HEK293 (cell line): ENCODE measurements at regions not wholly inside any gene's neighbourhood (a gene's known extent, or its start where the extent isn't known, plus 50 kb on each side); places are given as distances from the start of the nearest gene placed in this dataset.

Experiments used
- CTCF ChIA-PET: fragments of 350-600 bp; formaldehyde crosslinking; extraction: SDS; loops from one replicate; lab custom pipeline; 2021; ENCODE audit warnings: antibody characterized with exemption; lab: Yijun Ruan, JAX
- POLR2A ChIA-PET: fragments of 300-600 bp; formaldehyde crosslinking; extraction: SDS; loops from one replicate; lab custom pipeline; 2020; ENCODE audit warnings: antibody characterized with exemption, inconsistent platforms; lab: Yijun Ruan, JAX
- H3K27ac ChIP-seq: fragments of 200-500 bp; sonication (Bioruptor generic); 2 replicates; pipeline ENCODE4 v1.5.1; 2014; ENCODE audit warnings: low read depth, low read length, control low read depth, inconsistent platforms; ENCODE audit errors: extremely low read depth
- H3K36me3 ChIP-seq, 2 experiments: fragments of 200-500 bp in 1 of 2; sonication (Bioruptor generic) in 1 of 2; 1 replicate in 1 of 2; 2 replicates in 1 of 2; pipeline ENCODE4 v1.5.1; 2014 to 2017; ENCODE audit warnings: inconsistent platforms in 2 of 2, low read length in 2 of 2; ENCODE audit not compliant: control insufficient read depth in 2 of 2, insufficient read depth in 1 of 2
- H3K4me1 ChIP-seq: fragments of 200-500 bp; sonication (Bioruptor generic); 2 replicates; pipeline ENCODE4 v1.5.1; 2014; ENCODE audit warnings: mild to moderate bottlenecking, low read length, inconsistent platforms; ENCODE audit not compliant: control insufficient read depth, insufficient read depth
- H3K4me3 ChIP-seq: 2 replicates; pipeline ENCODE4 v1.5.1; 2011; ENCODE audit warnings: low read depth, mild to moderate bottlenecking, control low read depth, low read length, moderate library complexity
- H3K9me3 ChIP-seq: fragments of 200-500 bp; sonication (Bioruptor generic); 2 replicates; pipeline ENCODE4 v1.5.1; 2014; ENCODE audit warnings: low read depth, low read length, inconsistent platforms; ENCODE audit not compliant: control insufficient read depth, insufficient read depth
- GLI4 ChIP-seq: fragments of 450-650 bp; formaldehyde crosslinking; IDR thresholded peaks from 2 replicates; pipeline ENCODE4 v1.5.1; 2016; ENCODE audit warnings: missing biosample characterization, missing genetic modification characterization
- GLIS1 ChIP-seq: fragments of 450-650 bp; formaldehyde crosslinking; IDR thresholded peaks from 2 replicates; pipeline ENCODE4 v1.5.1; 2016; ENCODE audit warnings: missing biosample characterization, missing genetic modification characterization
- MYNN ChIP-seq: fragments of 450-650 bp; formaldehyde crosslinking; IDR thresholded peaks from 2 replicates; pipeline ENCODE4 v1.5.1; 2016; ENCODE audit warnings: missing biosample characterization, missing genetic modification characterization, borderline replicate concordance
- PRDM2 ChIP-seq: fragments of 450-650 bp; formaldehyde crosslinking; IDR thresholded peaks from 2 replicates; pipeline ENCODE4 v1.5.1; 2016; ENCODE audit warnings: missing biosample characterization, missing genetic modification characterization, borderline replicate concordance
- SCRT2 ChIP-seq: fragments of 450-650 bp; formaldehyde crosslinking; IDR thresholded peaks from 2 replicates; pipeline ENCODE4 v1.5.1; 2016; ENCODE audit warnings: missing biosample characterization, missing genetic modification characterization
- SP7 ChIP-seq: fragments of 450-650 bp; formaldehyde crosslinking; IDR thresholded peaks from 2 replicates; pipeline ENCODE4 v1.5.1; 2016; ENCODE audit warnings: missing biosample characterization, missing genetic modification characterization
- ZBTB1 ChIP-seq: fragments of 450-650 bp; formaldehyde crosslinking; IDR thresholded peaks from 2 replicates; pipeline ENCODE4 v1.5.1; 2016; ENCODE audit warnings: missing biosample characterization, missing genetic modification characterization
- ZBTB48 ChIP-seq: fragments of 450-650 bp; formaldehyde crosslinking; IDR thresholded peaks from 2 replicates; pipeline ENCODE4 v1.5.1; 2016; ENCODE audit warnings: missing biosample characterization, missing genetic modification characterization
- ZBTB49 ChIP-seq: fragments of 450-650 bp; formaldehyde crosslinking; IDR thresholded peaks from 2 replicates; pipeline ENCODE4 v1.5.1; 2016; ENCODE audit warnings: missing biosample characterization, missing genetic modification characterization, low read depth
- ZNF10 ChIP-seq: fragments of 450-650 bp; formaldehyde crosslinking; IDR thresholded peaks from 2 replicates; pipeline ENCODE4 v1.5.1; 2017; ENCODE audit warnings: missing biosample characterization, missing genetic modification characterization
- ZNF112 ChIP-seq: fragments of 450-650 bp; formaldehyde crosslinking; IDR thresholded peaks from 2 replicates; pipeline ENCODE4 v1.5.0; 2017; ENCODE audit warnings: missing biosample characterization, missing genetic modification characterization
- ZNF133 ChIP-seq: fragments of 450-650 bp; formaldehyde crosslinking; IDR thresholded peaks from 2 replicates; pipeline ENCODE4 v1.5.1; 2016; ENCODE audit warnings: missing biosample characterization, missing genetic modification characterization
- ZNF19 ChIP-seq: fragments of 450-650 bp; formaldehyde crosslinking; IDR thresholded peaks from 2 replicates; pipeline ENCODE4; 2016; ENCODE audit warnings: missing biosample characterization, missing genetic modification characterization, low read depth
- ZNF248 ChIP-seq: fragments of 450-650 bp; formaldehyde crosslinking; IDR thresholded peaks from 2 replicates; pipeline ENCODE4 v1.5.1; 2017; ENCODE audit warnings: missing biosample characterization, missing genetic modification characterization
- ZNF426 ChIP-seq: fragments of 450-650 bp; formaldehyde crosslinking; IDR thresholded peaks from 2 replicates; pipeline ENCODE4 v1.5.1; 2017; ENCODE audit warnings: missing biosample characterization, missing genetic modification characterization, mild to moderate bottlenecking, inconsistent platforms, moderate library complexity
- ZNF449 ChIP-seq: fragments of 450-650 bp; formaldehyde crosslinking; IDR thresholded peaks from 2 replicates; pipeline ENCODE4 v1.5.1; 2017; ENCODE audit warnings: missing biosample characterization, mild to moderate bottlenecking, missing genetic modification characterization, moderate library complexity
- ZNF544 ChIP-seq: fragments of 450-650 bp; formaldehyde crosslinking; IDR thresholded peaks from 2 replicates; pipeline ENCODE4 v1.5.0; 2017; ENCODE audit warnings: missing biosample characterization, missing genetic modification characterization
- ZNF610 ChIP-seq: fragments of 450-650 bp; formaldehyde crosslinking; IDR thresholded peaks from 2 replicates; pipeline ENCODE4 v1.5.1; 2016; ENCODE audit warnings: missing biosample characterization, missing genetic modification characterization, borderline replicate concordance
- ZNF623 ChIP-seq: fragments of 450-650 bp; formaldehyde crosslinking; IDR thresholded peaks from 2 replicates; pipeline ENCODE4 v1.5.1; 2016; ENCODE audit warnings: missing biosample characterization, missing genetic modification characterization
- ZNF639 ChIP-seq: fragments of 450-650 bp; formaldehyde crosslinking; IDR thresholded peaks from 2 replicates; pipeline ENCODE4 v1.5.1; 2016; ENCODE audit warnings: missing biosample characterization, missing genetic modification characterization
- ZNF670 ChIP-seq: fragments of 450-650 bp; formaldehyde crosslinking; IDR thresholded peaks from 2 replicates; pipeline ENCODE4 v1.5.1; 2016; ENCODE audit warnings: missing biosample characterization, missing genetic modification characterization, low read depth
- ZNF704 ChIP-seq: fragments of 450-650 bp; formaldehyde crosslinking; IDR thresholded peaks from 2 replicates; pipeline ENCODE4 v1.5.1; 2016; ENCODE audit warnings: missing biosample characterization, missing genetic modification characterization
- ZNF830 ChIP-seq: fragments of 450-650 bp; IDR thresholded peaks from 2 replicates; pipeline ENCODE4 v1.5.0; 2018; ENCODE audit warnings: missing biosample characterization, missing genetic modification characterization, low read depth, mild to moderate bottlenecking, moderate library complexity
- ZSCAN23 ChIP-seq: fragments of 450-650 bp; formaldehyde crosslinking; IDR thresholded peaks from 2 replicates; pipeline ENCODE4 v1.5.1; 2016; ENCODE audit warnings: missing biosample characterization, missing genetic modification characterization

GRCh38 chr3:59257506-59257905 lies 207.7 kb upstream of the CFAP20DC start:
- H3K4me3 ChIP-seq: no peak overlapping the region
- no peaks in the 10 kb centered on the region for H3K36me3 ChIP-seq
- CTCF ChIA-PET: no interaction called here
- TF ChIP-seq ZNF639 (tag by site-specific recombination) (no peak), ZNF248 (no peak), ZNF10 (tag by site-specific recombination) (no peak), SP7 (tag by site-specific recombination) (no peak), ZNF670 (tag by site-specific recombination) (no peak), ZNF112 (tag by site-specific recombination) (no peak), ZNF704 (tag by site-specific recombination) (no peak), PRDM2 (no peak), ZNF610 (tag by site-specific recombination) (no peak), ZBTB48 (no peak), ZNF830 (tag by site-specific recombination) (no peak), ZNF623 (tag by site-specific recombination) (no peak), ZNF449 (tag by site-specific recombination) (no peak), ZSCAN23 (tag by site-specific recombination) (no peak), ZBTB1 (no peak), ZNF426 (tag by site-specific recombination) (no peak), MYNN (tag by site-specific recombination) (no peak)
- H3K27ac ChIP-seq: no peak overlapping the region
- POLR2A ChIA-PET: no interaction called here
- H3K9me3 ChIP-seq: no peaks in the 10 kb centered on the region
- H3K4me1 ChIP-seq: no peaks in the 10 kb centered on the region

- H3K4me3 ChIP-seq: no peak overlapping the region
- H3K9me3 ChIP-seq: no peaks in the 10 kb centered on the region
- no peaks in the 10 kb centered on the region for H3K36me3 ChIP-seq
- H3K4me1 ChIP-seq: no peaks in the 10 kb centered on the region
- ChIA-PET CTCF (no interaction called here), POLR2A (no interaction called here)
- H3K27ac ChIP-seq: no peak overlapping the region
- no peak for TF ChIP-seq ZNF19 (tag by site-specific recombination)
- TF ChIP-seq ZBTB49 (tag by site-specific recombination): no peak
- peak; percentile 25; the same call in 1 of the 2 replicates for TF ChIP-seq SCRT2 (tag by site-specific recombination)
- TF ChIP-seq GLIS1: no peak
- no peak for TF ChIP-seq GLI4
- TF ChIP-seq ZNF133 (tag by site-specific recombination): peak; percentile 48; the same call in 1 of the 2 replicates
- TF ChIP-seq ZNF544: no peak
Observed at GRCh38 chr3:59256230-59256629, 206.4 kb upstream of the CFAP20DC start.
